Fibroblast of mammary gland (primary cell): ENCODE measurements at regions not wholly inside any gene's neighbourhood (a gene's known extent, or its start where the extent isn't known, plus 50 kb on each side); places are given as distances from the start of the nearest gene placed in this dataset.

Source experiments
- DNase-seq: peaks from one replicate; pipeline ENCODE4 v3.0.0-alpha.2; 2010; ENCODE audit warnings: low read depth
- H3K4me3 ChIP-seq: 2 replicates; pipeline ENCODE4 v1.5.1; 2011; ENCODE audit warnings: low read depth, mild to moderate bottlenecking, low read length, moderate library complexity; ENCODE audit not compliant: control insufficient read depth
- TF ChIP-seq, protein P1 (sequence below): conservative IDR thresholded peaks from 2 replicates; pipeline ENCODE4 v1.5.1; 2011; ENCODE audit warnings: low read depth, low read length, inconsistent platforms; ENCODE audit not compliant: control insufficient read depth, insufficient read depth

DNA sequence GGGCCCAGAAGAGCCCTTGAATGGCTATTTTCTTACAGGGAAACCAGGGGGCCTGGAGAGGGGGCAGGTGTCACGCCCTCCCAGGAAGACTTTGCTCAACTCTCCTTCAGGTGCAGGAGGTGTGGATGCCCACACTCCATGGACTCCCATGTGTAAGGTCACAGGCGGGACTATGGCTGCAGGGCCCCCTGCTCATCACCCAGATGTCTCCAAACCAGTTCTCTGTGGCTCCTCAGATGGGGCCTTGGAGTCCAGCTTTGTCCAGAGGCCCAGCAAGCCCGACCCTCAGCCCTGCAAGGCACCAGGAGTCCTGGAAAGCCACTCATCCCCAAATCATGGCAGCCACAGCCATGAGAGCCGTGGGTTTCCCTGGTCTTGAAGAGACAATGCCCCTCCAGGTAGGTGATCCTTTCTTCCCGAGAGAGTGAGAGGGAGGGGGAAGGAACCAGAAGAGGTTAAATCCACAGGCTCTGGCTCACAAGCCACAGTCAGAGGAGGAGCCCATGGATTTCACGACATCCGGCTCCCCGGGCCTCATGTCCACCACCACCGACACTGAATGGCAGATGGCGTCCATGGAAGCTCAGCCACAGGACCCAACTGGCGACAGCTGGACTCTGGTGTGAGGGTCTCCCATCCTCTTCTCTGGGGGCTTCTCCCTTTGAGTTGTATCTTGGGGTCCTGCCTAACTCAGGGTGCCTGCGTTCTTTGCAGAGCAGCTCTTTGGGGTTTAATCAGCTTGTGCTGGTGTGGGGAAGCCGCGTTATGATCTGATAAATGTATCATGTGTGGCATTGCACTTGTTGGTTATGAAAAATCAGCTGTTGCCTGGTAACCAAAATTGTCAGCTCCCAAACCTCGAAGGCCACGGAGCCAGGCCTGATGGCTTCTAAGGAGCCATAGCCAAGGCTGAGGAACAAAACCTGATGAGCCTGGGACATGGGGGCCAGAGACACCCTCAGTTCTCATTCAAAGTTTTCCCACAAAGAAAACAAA is 620.4 kb downstream of the BRD1 start:
- H3K4me3 ChIP-seq: no peak overlapping the region
- DNase-seq: no peak
- TF ChIP-seq, protein P1, sequence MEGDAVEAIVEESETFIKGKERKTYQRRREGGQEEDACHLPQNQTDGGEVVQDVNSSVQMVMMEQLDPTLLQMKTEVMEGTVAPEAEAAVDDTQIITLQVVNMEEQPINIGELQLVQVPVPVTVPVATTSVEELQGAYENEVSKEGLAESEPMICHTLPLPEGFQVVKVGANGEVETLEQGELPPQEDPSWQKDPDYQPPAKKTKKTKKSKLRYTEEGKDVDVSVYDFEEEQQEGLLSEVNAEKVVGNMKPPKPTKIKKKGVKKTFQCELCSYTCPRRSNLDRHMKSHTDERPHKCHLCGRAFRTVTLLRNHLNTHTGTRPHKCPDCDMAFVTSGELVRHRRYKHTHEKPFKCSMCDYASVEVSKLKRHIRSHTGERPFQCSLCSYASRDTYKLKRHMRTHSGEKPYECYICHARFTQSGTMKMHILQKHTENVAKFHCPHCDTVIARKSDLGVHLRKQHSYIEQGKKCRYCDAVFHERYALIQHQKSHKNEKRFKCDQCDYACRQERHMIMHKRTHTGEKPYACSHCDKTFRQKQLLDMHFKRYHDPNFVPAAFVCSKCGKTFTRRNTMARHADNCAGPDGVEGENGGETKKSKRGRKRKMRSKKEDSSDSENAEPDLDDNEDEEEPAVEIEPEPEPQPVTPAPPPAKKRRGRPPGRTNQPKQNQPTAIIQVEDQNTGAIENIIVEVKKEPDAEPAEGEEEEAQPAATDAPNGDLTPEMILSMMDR: no peak

DNA sequence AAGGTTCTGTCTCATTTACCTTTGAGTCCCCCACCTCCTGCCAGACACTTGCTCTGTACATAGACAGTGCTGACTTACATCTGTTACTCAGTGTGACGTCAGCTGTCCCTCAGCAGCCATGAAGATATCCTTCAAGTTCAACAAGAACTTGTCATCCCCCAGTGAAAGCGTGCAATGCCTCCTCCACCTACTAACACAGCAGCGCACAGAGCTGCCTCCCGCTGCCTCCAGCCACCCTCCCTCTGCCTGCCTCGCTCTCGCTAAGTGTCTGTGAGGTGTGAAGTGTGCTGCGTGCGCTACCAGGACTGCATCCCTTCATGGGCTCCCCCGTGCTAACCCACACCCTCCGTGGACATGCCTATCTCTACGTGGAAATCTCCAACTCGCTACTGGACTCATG is 621.4 kb downstream of the BRD1 start:
- TF ChIP-seq, protein P1: no peak
- DNase-seq: no peak
- no peak overlapping the region for H3K4me3 ChIP-seq

DNA sequence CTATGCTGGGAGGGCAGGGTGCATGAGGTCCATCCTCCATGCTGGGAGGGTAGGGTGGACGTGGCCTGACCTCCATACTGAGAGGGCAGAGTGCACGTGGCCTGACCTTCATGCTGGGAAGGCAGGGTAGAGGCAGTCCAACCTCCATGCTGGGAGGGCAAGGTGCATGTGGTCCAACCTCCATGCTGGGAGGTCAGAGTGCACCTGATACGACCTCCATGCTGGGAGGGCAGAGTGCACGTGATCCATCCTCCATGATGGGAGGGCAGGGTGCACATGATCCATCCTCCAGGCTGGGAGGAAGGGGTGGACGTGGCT is 622.2 kb downstream of the BRD1 start:
- no peak for DNase-seq
- TF ChIP-seq, protein P1: no peak
- H3K4me3 ChIP-seq: no peak overlapping the region

DNA sequence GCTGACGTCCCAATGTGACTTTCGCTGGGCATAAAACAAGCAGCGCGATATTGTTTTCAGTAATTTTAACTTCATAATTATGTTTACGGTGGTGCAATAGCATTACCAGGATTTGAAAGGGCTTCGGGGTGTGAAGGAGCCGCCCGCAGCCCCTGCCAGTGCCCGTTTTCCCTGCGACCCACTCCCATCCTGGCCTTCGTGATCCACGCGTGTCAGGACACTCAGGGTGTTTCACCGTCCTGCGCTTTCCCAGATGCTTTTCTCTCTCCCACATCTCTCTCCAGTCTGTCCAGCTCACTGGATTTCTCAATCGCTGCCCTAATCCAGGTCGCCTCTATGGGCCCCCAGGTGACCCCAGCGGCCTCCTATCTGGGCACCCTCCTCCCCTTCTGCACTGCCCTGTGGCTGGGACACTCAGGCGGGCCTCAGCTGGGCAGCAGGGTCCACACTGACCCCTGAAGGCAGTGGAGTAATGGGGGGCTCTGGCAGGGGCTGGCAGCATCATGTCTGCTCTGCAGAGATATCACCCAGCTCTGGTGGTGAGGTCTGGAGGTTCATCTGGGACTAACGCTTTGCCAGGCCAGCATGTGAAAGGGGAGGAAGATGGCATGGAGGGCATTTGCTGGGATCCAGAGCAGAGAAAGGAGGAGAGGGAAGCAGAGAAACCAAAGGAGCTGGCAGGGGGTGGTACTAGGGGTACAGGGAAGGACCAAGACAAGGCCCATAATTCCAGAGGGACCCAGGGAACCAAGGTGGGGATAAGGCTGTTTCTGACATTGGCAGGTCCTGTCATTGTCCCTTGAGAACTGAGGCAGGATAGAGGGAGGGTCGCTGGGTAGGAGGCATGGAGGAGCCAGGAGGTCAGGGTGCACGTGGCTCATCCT is 622.8 kb downstream of the BRD1 start:
- DNase-seq: no peak
- no peak overlapping the region for H3K4me3 ChIP-seq
- TF ChIP-seq, protein P1: no peak

DNA sequence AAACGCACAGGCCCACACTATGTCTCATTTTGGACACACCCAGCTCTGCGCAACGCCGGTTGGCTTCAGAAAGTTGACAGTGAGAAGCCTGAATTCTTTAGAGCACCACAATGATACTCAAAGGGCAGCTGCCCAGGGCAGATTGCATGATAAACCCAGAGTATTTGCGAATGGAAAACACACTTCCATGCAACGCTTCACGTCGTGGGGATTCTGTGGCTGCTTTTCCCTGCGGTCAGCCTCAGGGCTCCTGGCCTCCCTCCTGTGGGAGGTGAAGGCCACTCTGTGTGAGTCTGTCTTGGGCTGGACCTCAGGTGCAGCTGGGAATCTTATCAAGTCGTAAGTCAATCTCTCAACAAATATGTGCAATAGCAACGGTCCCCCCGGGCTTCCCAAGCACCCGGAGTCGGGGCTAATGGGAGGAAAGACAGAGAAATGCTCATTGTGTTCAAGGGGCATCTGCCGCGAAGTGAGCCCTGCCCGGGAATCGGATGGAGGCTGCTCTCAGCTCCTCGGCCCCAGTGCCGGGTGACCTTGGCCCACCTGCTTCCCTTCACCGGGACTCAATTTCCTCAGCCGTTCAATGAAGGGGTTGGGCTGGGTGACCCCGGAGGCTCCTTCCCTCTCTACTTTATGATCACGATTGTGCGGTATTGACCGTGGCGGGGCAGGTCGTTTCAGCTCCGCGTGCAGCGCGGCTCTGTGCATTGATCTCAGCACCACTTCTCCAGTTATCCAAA is 623.6 kb downstream of the BRD1 start:
- no peak for DNase-seq
- TF ChIP-seq, protein P1: no peak
- no peak overlapping the region for H3K4me3 ChIP-seq
